Neural progenitor cell (in vitro differentiated cells): ENCODE measurements at regions not wholly inside any gene's neighbourhood (a gene's known extent, or its start where the extent isn't known, plus 50 kb on each side); places are given as distances from the start of the nearest gene placed in this dataset.

Experiments
- DNase-seq: peaks from one replicate; pipeline ENCODE4 v3.0.0-alpha.2; 2016; ENCODE audit warnings: low spot score
- H2AFZ ChIP-seq: fragments of 200-600 bp; sonication (generic); replicated peaks from 2 replicates; pipeline ENCODE4 v1.6.1; 2016; ENCODE audit warnings: antibody characterized with exemption
- H3F3A ChIP-seq: fragments of 200-600 bp; sonication (generic); 2 replicates; pipeline ENCODE4 v1.6.1; 2016; ENCODE audit warnings: antibody characterized with exemption, low read depth
- H3K27ac ChIP-seq: fragments of 200-600 bp; sonication (generic); 2 replicates; pipeline ENCODE4 v1.5.1; 2016; ENCODE audit warnings: mild to moderate bottlenecking
- H3K27me3 ChIP-seq: fragments of 200-600 bp; sonication (generic); 2 replicates; pipeline ENCODE4 v1.6.1; 2016; ENCODE audit warnings: mild to moderate bottlenecking, moderate library complexity
- H3K36me3 ChIP-seq: fragments of 200-600 bp; sonication (generic); 2 replicates; pipeline ENCODE4 v1.5.1; 2016
- H3K4me1 ChIP-seq: fragments of 200-600 bp; sonication (generic); 2 replicates; pipeline ENCODE4 v1.6.1; 2016; ENCODE audit warnings: mixed run types
- H3K4me2 ChIP-seq: fragments of 200-600 bp; sonication (generic); 2 replicates; pipeline ENCODE4 v1.6.1; 2016
- H3K4me3 ChIP-seq: fragments of 200-600 bp; sonication (generic); 2 replicates; pipeline ENCODE4 v1.5.1; 2016
- H3K79me2 ChIP-seq: fragments of 200-600 bp; sonication (generic); 2 replicates; pipeline ENCODE4 v1.6.1; 2016; ENCODE audit warnings: low read depth
- H3K9ac ChIP-seq: fragments of 200-600 bp; sonication (generic); 2 replicates; pipeline ENCODE4 v1.6.1; 2016
- H3K9me3 ChIP-seq: fragments of 200-600 bp; sonication (generic); 2 replicates; pipeline ENCODE4 v1.5.1; 2016; ENCODE audit warnings: low read depth
- H4K20me1 ChIP-seq: fragments of 200-600 bp; sonication (generic); 2 replicates; pipeline ENCODE4 v1.6.1; 2016; ENCODE audit warnings: low read depth
- H3K27ac Mint-ChIP-seq: 3 replicates; pipeline ENCODE4 v1.8.0; 2021; ENCODE audit warnings: mixed read lengths
- H3K27me3 Mint-ChIP-seq: 2 replicates; pipeline ENCODE4 v1.8.0; 2022; ENCODE audit warnings: low read depth, mild to moderate bottlenecking, inconsistent platforms, moderate library complexity, mixed read lengths; ENCODE audit not compliant: insufficient read depth
- H3K36me3 Mint-ChIP-seq: 3 replicates; pipeline ENCODE4 v1.8.0; 2021; ENCODE audit warnings: mixed read lengths
- H3K4me1 Mint-ChIP-seq: 3 replicates; pipeline ENCODE4 v1.8.0; 2021; ENCODE audit warnings: mixed read lengths
- H3K4me3 Mint-ChIP-seq: 3 replicates; pipeline ENCODE4 v1.8.0; 2021; ENCODE audit warnings: mild to moderate bottlenecking, moderate library complexity, mixed read lengths
- H3K9me3 Mint-ChIP-seq: 3 replicates; pipeline ENCODE4 v1.8.0; 2020; ENCODE audit warnings: mixed read lengths
- CTCF ChIP-seq: fragments of 200-600 bp; sonication (generic); IDR thresholded peaks from 2 replicates; pipeline ENCODE4 v1.5.1; 2017; ENCODE audit warnings: antibody characterized with exemption, mild to moderate bottlenecking
- EZH2 ChIP-seq: fragments of 200-600 bp; sonication (generic); IDR thresholded peaks from 2 replicates; pipeline ENCODE4 v1.6.1; 2017; ENCODE audit warnings: antibody characterized with exemption, mild to moderate bottlenecking, moderate library complexity
- EZH2phosphoT487 ChIP-seq: fragments of 200-600 bp; sonication (generic); IDR thresholded peaks from 2 replicates; pipeline ENCODE4 v1.6.1; 2017; ENCODE audit warnings: antibody characterized with exemption

GRCh38 chr15:69626095-69627066 is 173.8 kb downstream of the RPLP1 start:
- peaks cover 8% of the 10 kb centered on the region for H3K27me3 Mint-ChIP-seq

DNA sequence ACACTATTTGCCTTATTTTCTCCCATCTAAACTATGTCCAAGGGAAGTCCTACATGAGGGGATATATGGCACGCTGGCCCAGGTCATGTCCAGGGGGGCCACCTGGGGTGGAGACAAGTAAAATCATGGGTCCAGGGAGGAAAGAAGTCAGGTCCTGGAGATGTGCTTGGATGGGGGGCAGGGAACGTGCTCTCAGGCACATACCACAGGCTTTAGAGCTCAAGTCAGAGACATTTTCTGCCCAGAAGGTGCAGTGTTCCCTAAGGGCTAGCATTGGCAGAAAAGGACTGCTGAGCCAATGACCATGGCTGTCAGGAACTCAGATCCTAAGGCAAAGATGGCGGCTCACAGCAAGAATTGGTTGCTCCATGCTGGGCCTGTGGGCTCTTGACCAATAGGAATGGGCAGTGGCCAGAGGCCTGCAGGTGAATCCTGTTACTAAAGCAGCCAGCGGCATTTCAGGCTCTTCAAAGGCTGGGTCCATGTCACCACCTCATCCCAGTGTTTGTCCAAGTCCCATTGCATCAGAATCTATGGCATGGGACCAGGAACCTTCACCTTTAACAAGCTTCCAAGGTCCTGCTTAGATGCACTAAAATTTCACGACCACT is 175.0 kb downstream of the RPLP1 start:
- Histone ChIP-seq H3K4me2 (no peak overlapping the region), H3K27me3 (no peaks in the 10 kb centered on the region), H2AFZ (no peak overlapping the region), H3F3A (no peaks in the 10 kb centered on the region), H3K9ac (no peak overlapping the region), H3K79me2 (no peaks in the 10 kb centered on the region), H3K4me3 (no peak overlapping the region), H3K4me1 (no peaks in the 10 kb centered on the region), H3K36me3 (no peaks in the 10 kb centered on the region), H4K20me1 (no peaks in the 10 kb centered on the region), H3K27ac (no peak overlapping the region), H3K9me3 (no peaks in the 10 kb centered on the region)
- Mint-ChIP-seq H3K9me3 (peaks cover 11% of the 10 kb centered on the region), H3K27me3 (peaks cover 8% of the 10 kb centered on the region), H3K4me3 (no peak overlapping the region), H3K36me3 (no peaks in the 10 kb centered on the region), H3K4me1 (peaks cover 9% of the 10 kb centered on the region), H3K27ac (no peak overlapping the region)
- TF ChIP-seq EZH2phosphoT487 = no peak
- no peak for TF ChIP-seq CTCF
- TF ChIP-seq EZH2 = no peak
- DNase-seq = no peak

More at GRCh38 chr15:69626095-69627066, 173.8 kb downstream of the RPLP1 start:
- H3K4me1 Mint-ChIP-seq = peaks cover under 1% of the 10 kb centered on the region
- no peaks in the 10 kb centered on the region for H3K9me3 ChIP-seq
- H3K36me3 Mint-ChIP-seq = no peaks in the 10 kb centered on the region
- peaks cover 16% of the 10 kb centered on the region for H3K9me3 Mint-ChIP-seq
- no peaks in the 10 kb centered on the region for H3K79me2 ChIP-seq
- no peak overlapping the region for H3K27ac ChIP-seq
- H3F3A ChIP-seq = no peaks in the 10 kb centered on the region
- H3K27me3 ChIP-seq = no peaks in the 10 kb centered on the region
- no peaks in the 10 kb centered on the region for H3K36me3 ChIP-seq
- no peak for DNase-seq
- H3K4me3 Mint-ChIP-seq = no peak overlapping the region
- no peak overlapping the region for H3K27ac Mint-ChIP-seq
- no peak overlapping the region for H3K4me3 ChIP-seq
- H2AFZ ChIP-seq = no peak overlapping the region
- no peak overlapping the region for H3K9ac ChIP-seq
- no peaks in the 10 kb centered on the region for H3K4me1 ChIP-seq
- no peaks in the 10 kb centered on the region for H4K20me1 ChIP-seq
- no peak overlapping the region for H3K4me2 ChIP-seq
- TF ChIP-seq EZH2 (no peak), CTCF (no peak), EZH2phosphoT487 (no peak)

DNA sequence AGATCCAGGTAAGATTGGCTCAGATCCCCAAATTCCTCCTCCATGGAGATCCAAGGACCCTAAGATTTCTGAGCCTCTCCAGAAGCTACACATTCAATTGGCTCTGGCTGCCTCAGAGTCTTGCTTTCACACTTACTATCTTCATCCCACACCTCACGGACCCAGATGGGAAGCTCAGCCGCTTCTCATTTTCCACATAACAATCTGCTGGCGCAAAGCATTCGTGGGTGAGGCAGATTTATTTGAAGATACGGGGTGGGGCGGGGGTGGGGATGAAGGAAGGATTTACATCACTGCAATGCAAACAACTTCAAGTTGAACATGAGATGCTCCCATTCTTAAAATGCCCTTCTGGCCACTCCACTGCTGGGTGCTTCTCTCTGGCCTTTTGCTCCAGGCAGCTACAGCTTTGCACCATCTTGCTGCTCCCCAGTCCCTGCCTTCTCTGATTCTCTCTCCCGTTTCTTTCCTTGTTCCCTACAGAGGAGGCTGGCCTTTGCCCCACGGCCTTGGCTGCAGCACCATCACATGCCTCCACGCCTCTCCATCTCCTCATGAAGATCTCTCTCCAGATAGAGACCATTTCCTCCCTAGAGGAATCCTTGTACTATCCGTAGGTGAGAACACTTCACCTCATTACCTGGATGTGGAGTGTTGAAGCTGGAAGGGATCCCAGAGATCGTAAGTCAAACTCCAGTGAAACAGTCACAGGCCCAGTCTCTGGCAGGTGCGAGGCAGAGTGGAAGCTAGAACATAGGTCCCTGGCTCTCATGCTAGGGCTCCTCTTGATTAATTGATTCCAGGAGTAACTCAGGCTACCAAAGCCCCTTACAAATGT is 175.9 kb downstream of the RPLP1 start:
- H3K27ac Mint-ChIP-seq = no peak overlapping the region
- H3K9ac ChIP-seq = no peak overlapping the region
- H3K4me1 ChIP-seq = no peaks in the 10 kb centered on the region
- no peaks in the 10 kb centered on the region for H3F3A ChIP-seq
- H3K27me3 ChIP-seq = no peaks in the 10 kb centered on the region
- no peaks in the 10 kb centered on the region for H3K36me3 ChIP-seq
- no peak overlapping the region for H3K4me3 Mint-ChIP-seq
- no peak overlapping the region for H3K4me3 ChIP-seq
- H3K4me1 Mint-ChIP-seq = peaks cover 9% of the 10 kb centered on the region
- H3K79me2 ChIP-seq = no peaks in the 10 kb centered on the region
- H3K36me3 Mint-ChIP-seq = no peaks in the 10 kb centered on the region
- peaks cover 4% of the 10 kb centered on the region for H3K27me3 Mint-ChIP-seq
- H3K27ac ChIP-seq = no peak overlapping the region
- H3K9me3 ChIP-seq = no peaks in the 10 kb centered on the region
- no peak for DNase-seq
- TF ChIP-seq EZH2phosphoT487 = no peak
- TF ChIP-seq CTCF = no peak
- TF ChIP-seq EZH2 = no peak
- peaks cover 4% of the 10 kb centered on the region for H3K9me3 Mint-ChIP-seq
- no peaks in the 10 kb centered on the region for H4K20me1 ChIP-seq
- no peak overlapping the region for H3K4me2 ChIP-seq
- H2AFZ ChIP-seq = no peak overlapping the region
